CD4-positive, CD25-positive, alpha-beta regulatory T cell (primary cell): ENCODE measurements at regions not wholly inside any gene's neighbourhood (a gene's known extent, or its start where the extent isn't known, plus 50 kb on each side); places are given as distances from the start of the nearest gene placed in this dataset.

Experiments used
- ATAC-seq, 2 donors: fragments of 150-1000 bp; cut with Tn5 transposase; one replicate each; pipeline ENCODE4 v1.10.0; 2021; ENCODE audit warnings: low read depth in 2 of 2, moderate number of reproducible peaks in 2 of 2, moderate library complexity in 1 of 2
- DNase-seq, 3 donors: peaks; one replicate each; pipeline versions ENCODE4 v3.0.0 to v3.0.0-alpha.2; 2012 to 2022; ENCODE audit warnings: mixed read lengths in 1 of 3
- H3K27ac ChIP-seq: one replicate; pipeline ENCODE4 v1.7.0; 2013; ENCODE audit warnings: mild to moderate bottlenecking, low read length; ENCODE audit not compliant: insufficient read depth, poor library complexity, severe bottlenecking
- H3K27me3 ChIP-seq: one replicate; pipeline ENCODE4 v1.7.0; 2013; ENCODE audit warnings: low read length; ENCODE audit not compliant: control insufficient read depth, insufficient read depth
- H3K36me3 ChIP-seq: one replicate; pipeline ENCODE4 v1.7.0; 2013; ENCODE audit warnings: mild to moderate bottlenecking, low read length, moderate library complexity; ENCODE audit not compliant: control insufficient read depth, insufficient read depth
- H3K4me1 ChIP-seq: 2 replicates; pipeline ENCODE4 v1.7.0; 2013; ENCODE audit warnings: mild to moderate bottlenecking, low read length; ENCODE audit not compliant: insufficient read depth, control insufficient read depth, poor library complexity, severe bottlenecking
- H3K4me3 ChIP-seq: one replicate; pipeline ENCODE4 v1.7.0; 2013; ENCODE audit warnings: low read depth, mild to moderate bottlenecking, low read length, moderate library complexity
- H3K9me3 ChIP-seq, 2 experiments: 1 replicate in 1 of 2; 2 replicates in 1 of 2; pipeline ENCODE4 v1.7.0; 2013; ENCODE audit warnings: low read length in 2 of 2, mild to moderate bottlenecking in 1 of 2, moderate library complexity in 1 of 2; ENCODE audit not compliant: control insufficient read depth in 2 of 2
- H3K27ac Mint-ChIP-seq, 3 donors: one replicate each; pipeline ENCODE4 v1.8.0; 2020 to 2022; ENCODE audit warnings: mild to moderate bottlenecking in 3 of 3, mixed read lengths in 3 of 3, moderate library complexity in 2 of 3
- H3K27me3 Mint-ChIP-seq: one replicate; pipeline ENCODE4 v1.8.0; 2022; ENCODE audit warnings: mild to moderate bottlenecking, mixed read lengths
- H3K36me3 Mint-ChIP-seq: one replicate; pipeline ENCODE4 v1.8.0; 2020; ENCODE audit warnings: mixed read lengths
- H3K4me1 Mint-ChIP-seq, 4 donors: one replicate each; pipeline ENCODE4 v1.8.0; 2020 to 2022; ENCODE audit warnings: mixed read lengths in 4 of 4, mild to moderate bottlenecking in 1 of 4
- H3K4me3 Mint-ChIP-seq, 4 donors: one replicate each; pipeline ENCODE4 v1.8.0; 2020 to 2022; ENCODE audit warnings: mild to moderate bottlenecking in 4 of 4, mixed read lengths in 4 of 4, moderate library complexity in 3 of 4
- H3K9me3 Mint-ChIP-seq, 7 donors: one replicate each; pipeline ENCODE4 v1.8.0; 2020 to 2022; ENCODE audit warnings: mixed read lengths in 7 of 7, mild to moderate bottlenecking in 3 of 7, moderate library complexity in 2 of 7

DNA sequence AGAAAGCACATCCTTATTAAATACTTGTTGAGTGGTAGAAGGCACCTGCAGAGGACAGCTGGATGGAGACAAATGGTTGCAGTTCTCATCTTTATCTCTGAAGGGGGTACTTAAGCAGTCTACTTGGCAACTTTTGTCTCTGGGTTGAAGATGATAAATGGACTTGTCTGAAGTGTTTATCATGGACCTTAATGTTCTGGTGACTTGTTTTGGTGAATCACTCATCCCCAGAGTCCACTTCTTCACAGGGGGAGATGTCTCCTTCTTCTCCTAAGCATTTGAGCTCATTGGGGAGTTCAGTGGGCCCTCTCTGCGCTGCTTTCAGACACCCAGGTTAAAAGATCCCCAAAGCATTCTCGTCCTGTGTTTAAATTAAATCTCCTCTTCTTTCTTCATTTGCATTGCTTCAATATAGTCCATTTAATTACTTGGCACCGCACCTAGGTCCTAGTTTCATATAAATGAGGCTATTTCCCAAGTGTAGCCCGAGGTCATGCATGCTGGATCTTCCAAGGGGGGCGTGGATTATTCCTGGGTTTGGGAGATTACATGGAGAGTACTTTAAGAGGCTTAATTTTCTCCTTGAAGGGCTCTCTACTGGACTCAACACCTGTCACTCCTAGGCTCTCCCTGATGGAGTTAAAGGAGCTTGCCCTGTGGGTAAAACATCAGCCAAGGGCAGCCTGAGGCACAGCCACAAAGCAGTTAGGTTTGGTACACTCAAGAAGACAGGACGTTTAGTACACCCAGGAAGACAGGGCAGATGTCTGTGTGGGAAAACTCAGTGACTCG, 239.3 kb upstream of the C2CD4B start:
- Histone ChIP-seq H3K9me3 (peaks cover 3 to 9% of the 10 kb centered on the region in 2 experiments), H3K4me3 (no peak overlapping the region), H3K27ac (no peak overlapping the region), H3K27me3 (peaks cover 13% of the 10 kb centered on the region), H3K4me1 (no peaks in the 10 kb centered on the region), H3K36me3 (no peaks in the 10 kb centered on the region)
- H3K4me3 Mint-ChIP-seq = no peak overlapping the region
- H3K4me1 Mint-ChIP-seq = peaks cover 0 to 7% (median 0%) of the 10 kb centered on the region in 4 donors
- ATAC-seq (no peak), DNase-seq (no peak)
- H3K27ac Mint-ChIP-seq = no peak overlapping the region
- no peaks in the 10 kb centered on the region for H3K36me3 Mint-ChIP-seq
- peaks cover 19% of the 10 kb centered on the region for H3K27me3 Mint-ChIP-seq
- peaks cover 0 to 16% (median 5%) of the 10 kb centered on the region in 7 donors for H3K9me3 Mint-ChIP-seq

DNA sequence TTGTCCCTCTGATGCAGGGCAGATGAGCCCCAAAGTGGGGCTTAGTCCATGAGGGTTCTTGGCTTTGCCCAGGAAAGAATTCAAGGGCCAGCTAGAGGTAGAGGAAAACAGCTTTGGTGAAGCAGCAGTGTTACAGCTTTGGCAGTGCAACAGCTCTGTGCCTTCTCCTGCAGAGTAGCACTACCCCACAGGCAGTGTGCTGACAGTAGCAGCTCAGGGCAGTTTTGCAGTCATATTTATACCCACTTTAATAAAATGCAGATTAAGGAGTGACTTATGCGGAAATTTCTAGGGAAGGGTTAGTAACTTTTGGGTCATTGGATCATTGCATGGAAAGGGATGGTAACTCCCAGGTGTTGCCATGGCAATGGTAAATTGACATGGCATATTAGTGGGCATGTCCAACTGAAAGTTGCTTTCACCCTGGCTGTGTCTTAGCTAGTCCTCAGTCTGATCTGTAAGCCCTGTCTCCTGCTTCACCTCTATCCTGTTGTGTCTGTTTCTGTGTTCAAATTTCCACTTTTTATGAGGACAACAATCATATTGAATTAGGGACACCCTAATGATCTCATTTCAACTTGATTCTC, 241.3 kb upstream of the C2CD4B start:
- Histone ChIP-seq H3K4me3 (no peak overlapping the region), H3K4me1 (no peaks in the 10 kb centered on the region), H3K9me3 (no peaks in the 10 kb centered on the region), H3K27ac (no peak overlapping the region), H3K36me3 (no peaks in the 10 kb centered on the region), H3K27me3 (peaks cover 16% of the 10 kb centered on the region)
- H3K9me3 Mint-ChIP-seq = peaks cover 0 to 5% (median 0%) of the 10 kb centered on the region in 7 donors
- H3K27ac Mint-ChIP-seq = no peak overlapping the region
- DNase-seq (no peak), ATAC-seq (no peak)
- no peak overlapping the region for H3K4me3 Mint-ChIP-seq
- H3K36me3 Mint-ChIP-seq = no peaks in the 10 kb centered on the region
- H3K4me1 Mint-ChIP-seq = peaks cover 0 to 7% (median 0%) of the 10 kb centered on the region in 4 donors
- H3K27me3 Mint-ChIP-seq = peaks cover 20% of the 10 kb centered on the region

DNA sequence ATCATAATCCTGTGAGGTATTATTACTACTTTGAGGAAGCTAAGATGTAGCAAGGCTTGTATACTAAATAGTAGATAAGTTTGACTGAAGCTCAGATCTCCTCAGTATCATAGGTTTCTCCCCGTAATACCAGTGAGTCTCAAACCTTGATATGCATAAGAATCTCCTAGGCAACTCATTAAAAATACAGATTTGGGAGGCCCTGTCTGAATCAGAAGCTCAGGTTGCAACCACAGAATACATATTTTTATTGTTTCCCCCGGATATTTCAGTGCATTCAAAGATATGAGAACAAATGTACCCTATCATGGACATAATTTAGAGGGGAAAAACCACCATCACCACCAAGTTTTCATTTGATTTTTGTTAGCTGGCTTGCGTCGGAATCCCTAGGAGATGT, 242.1 kb upstream of the C2CD4B start:
- Mint-ChIP-seq H3K27me3 (peaks cover 25% of the 10 kb centered on the region), H3K36me3 (no peaks in the 10 kb centered on the region), H3K27ac (no peak overlapping the region), H3K4me1 (peaks cover 0 to 7% (median 0%) of the 10 kb centered on the region in 4 donors), H3K4me3 (no peak overlapping the region), H3K9me3 (peaks cover 0 to 3% (median 0%) of the 10 kb centered on the region in 7 donors)
- Histone ChIP-seq H3K4me1 (no peaks in the 10 kb centered on the region), H3K36me3 (no peaks in the 10 kb centered on the region), H3K27ac (no peak overlapping the region), H3K4me3 (no peak overlapping the region), H3K9me3 (no peaks in the 10 kb centered on the region), H3K27me3 (peaks cover 16% of the 10 kb centered on the region)
- ATAC-seq (no peak), DNase-seq (no peak)

DNA sequence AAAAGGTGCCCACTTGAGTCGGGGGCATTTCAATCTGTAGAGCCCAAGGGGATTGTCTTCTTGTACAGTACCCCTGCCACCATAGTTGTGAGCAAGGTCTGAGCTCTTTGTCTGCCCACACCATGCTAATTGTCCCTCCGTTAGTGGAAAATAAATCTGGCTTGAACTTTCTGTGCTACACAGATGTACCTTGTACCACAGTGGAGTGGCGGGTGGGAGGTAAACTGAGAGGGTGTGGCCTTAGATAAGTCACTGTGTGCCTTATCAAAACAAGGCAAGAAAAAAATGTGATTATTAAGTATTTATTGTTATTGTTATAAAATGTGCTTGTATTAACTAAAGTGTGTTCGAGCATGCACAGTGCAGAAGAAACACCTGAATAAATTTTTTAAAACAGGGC, 242.9 kb upstream of the C2CD4B start:
- DNase-seq (no peak), ATAC-seq (no peak)
- H3K27me3 ChIP-seq = peaks cover 12% of the 10 kb centered on the region
- no peaks in the 10 kb centered on the region for H3K36me3 Mint-ChIP-seq
- no peak overlapping the region for H3K27ac ChIP-seq
- no peak overlapping the region for H3K27ac Mint-ChIP-seq
- no peak overlapping the region for H3K4me3 Mint-ChIP-seq
- H3K9me3 ChIP-seq = no peaks in the 10 kb centered on the region
- no peaks in the 10 kb centered on the region for H3K36me3 ChIP-seq
- H3K4me3 ChIP-seq = no peak overlapping the region
- H3K4me1 ChIP-seq = no peaks in the 10 kb centered on the region
- H3K9me3 Mint-ChIP-seq = peaks cover 0 to 4% (median 0%) of the 10 kb centered on the region in 7 donors
- peaks cover 25% of the 10 kb centered on the region for H3K27me3 Mint-ChIP-seq
- peaks cover 0 to 7% (median 0%) of the 10 kb centered on the region in 4 donors for H3K4me1 Mint-ChIP-seq

DNA sequence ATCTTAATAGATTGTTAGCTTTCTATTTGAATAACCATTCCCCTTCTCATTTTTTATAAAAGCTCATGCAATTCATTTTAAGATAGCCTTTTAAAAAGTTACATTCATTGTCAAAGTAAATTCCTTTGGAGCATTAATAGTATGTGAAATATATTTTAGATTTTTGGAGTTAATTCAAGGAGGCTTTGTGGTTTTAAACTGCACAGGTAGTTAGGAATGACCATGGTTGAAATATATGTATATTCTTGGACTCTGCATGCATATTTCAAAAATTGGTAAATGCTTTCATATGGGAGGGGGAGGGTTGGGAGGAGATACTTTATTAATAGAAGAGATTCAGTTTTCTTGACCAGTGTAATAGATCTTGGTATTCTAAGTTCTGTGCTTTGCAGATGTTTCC, 244.4 kb upstream of the C2CD4B start:
- Histone ChIP-seq H3K36me3 (no peaks in the 10 kb centered on the region), H3K27me3 (peaks cover 5% of the 10 kb centered on the region), H3K4me1 (no peaks in the 10 kb centered on the region), H3K4me3 (no peak overlapping the region), H3K27ac (no peak overlapping the region), H3K9me3 (no peaks in the 10 kb centered on the region)
- Mint-ChIP-seq H3K4me1 (no peaks in the 10 kb centered on the region), H3K27me3 (peaks cover 16% of the 10 kb centered on the region), H3K9me3 (peaks cover 0 to 4% (median 0%) of the 10 kb centered on the region in 7 donors), H3K27ac (no peak overlapping the region), H3K4me3 (no peak overlapping the region), H3K36me3 (no peaks in the 10 kb centered on the region)
- ATAC-seq = no peak
- no peak for DNase-seq

DNA sequence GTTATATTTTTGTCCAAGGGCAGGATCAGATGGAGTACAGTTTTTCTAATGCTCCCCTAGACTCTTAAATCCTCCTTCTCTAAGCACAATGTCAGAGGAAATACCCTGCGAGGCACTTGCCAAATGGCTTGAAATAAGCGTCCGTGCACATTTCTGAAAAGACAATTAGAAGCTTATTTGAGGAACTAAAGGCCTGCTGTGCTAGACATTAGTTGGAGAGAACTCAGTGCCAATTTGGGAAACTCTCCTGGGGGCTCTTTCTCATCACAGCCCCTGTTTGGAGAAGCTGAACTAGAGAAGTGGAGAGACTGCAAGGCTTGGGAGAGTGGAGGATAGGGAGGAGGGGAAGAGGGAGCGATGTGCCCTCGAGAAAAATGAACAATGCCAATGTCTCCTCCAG, 247.6 kb upstream of the C2CD4B start:
- Mint-ChIP-seq H3K27me3 (peaks cover 20% of the 10 kb centered on the region), H3K4me1 (no peaks in the 10 kb centered on the region), H3K4me3 (no peak overlapping the region), H3K36me3 (no peaks in the 10 kb centered on the region), H3K27ac (no peak overlapping the region), H3K9me3 (peaks cover 0 to 4% (median 0%) of the 10 kb centered on the region in 7 donors)
- no peaks in the 10 kb centered on the region for H3K9me3 ChIP-seq
- H3K27ac ChIP-seq = no peak overlapping the region
- DNase-seq (no peak), ATAC-seq (no peak)
- H3K4me3 ChIP-seq = no peak overlapping the region
- no peaks in the 10 kb centered on the region for H3K36me3 ChIP-seq
- H3K27me3 ChIP-seq = peaks cover 3% of the 10 kb centered on the region
- no peaks in the 10 kb centered on the region for H3K4me1 ChIP-seq

DNA sequence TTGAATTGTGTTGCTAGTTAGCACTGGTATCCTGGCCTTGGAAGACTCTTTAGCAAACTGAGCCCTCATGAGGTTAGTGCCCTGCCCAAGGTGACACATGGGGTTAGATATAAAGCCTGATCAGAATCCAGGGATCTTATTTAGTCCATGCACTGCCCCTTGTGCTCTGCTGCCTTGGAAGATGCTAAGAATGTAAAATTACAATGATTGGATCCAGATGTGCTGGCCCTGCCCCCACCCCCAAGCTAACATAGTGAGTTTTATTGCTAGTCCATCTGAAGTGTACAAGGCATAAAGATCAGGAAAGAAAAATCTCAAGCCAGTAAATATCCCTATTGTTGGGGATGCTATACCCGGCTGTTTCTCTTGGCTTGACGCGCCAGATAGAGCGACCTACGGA, 248.1 kb upstream of the C2CD4B start:
- H3K36me3 ChIP-seq = no peaks in the 10 kb centered on the region
- no peak overlapping the region for H3K4me3 Mint-ChIP-seq
- peaks cover 3% of the 10 kb centered on the region for H3K27me3 ChIP-seq
- H3K9me3 ChIP-seq = no peaks in the 10 kb centered on the region
- peaks cover 20% of the 10 kb centered on the region for H3K27me3 Mint-ChIP-seq
- H3K4me3 ChIP-seq = no peak overlapping the region
- no peaks in the 10 kb centered on the region for H3K4me1 Mint-ChIP-seq
- no peak overlapping the region for H3K27ac ChIP-seq
- no peak overlapping the region for H3K27ac Mint-ChIP-seq
- H3K4me1 ChIP-seq = no peaks in the 10 kb centered on the region
- H3K9me3 Mint-ChIP-seq = peaks cover 0 to 4% (median 0%) of the 10 kb centered on the region in 7 donors
- no peak for ATAC-seq
- no peaks in the 10 kb centered on the region for H3K36me3 Mint-ChIP-seq
- no peak for DNase-seq

DNA sequence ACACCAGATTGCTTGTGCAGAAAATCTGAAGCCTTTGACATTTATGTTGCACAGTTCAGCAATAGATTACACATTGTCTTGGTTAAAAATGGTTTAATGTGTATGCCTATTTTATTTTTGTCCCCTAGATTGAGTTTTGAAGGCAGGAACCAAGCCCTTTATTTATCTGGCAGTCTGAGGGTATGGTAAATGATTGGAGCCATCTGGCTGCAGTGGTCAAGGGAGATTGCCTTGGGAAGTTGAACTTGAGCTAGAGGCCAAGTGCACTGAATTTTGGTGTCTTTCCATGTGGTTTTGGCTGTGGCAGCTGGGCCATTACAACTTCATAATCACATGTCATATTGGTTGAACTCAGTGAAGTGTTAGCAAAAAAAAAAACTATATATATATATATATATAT, 248.7 kb upstream of the C2CD4B start:
- Mint-ChIP-seq H3K27ac (no peak overlapping the region), H3K4me3 (no peak overlapping the region), H3K27me3 (peaks cover 20% of the 10 kb centered on the region), H3K4me1 (no peaks in the 10 kb centered on the region), H3K36me3 (no peaks in the 10 kb centered on the region), H3K9me3 (peaks cover 0 to 4% (median 0%) of the 10 kb centered on the region in 7 donors)
- DNase-seq (no peak), ATAC-seq (no peak)
- H3K9me3 ChIP-seq = no peaks in the 10 kb centered on the region
- peaks cover 3% of the 10 kb centered on the region for H3K27me3 ChIP-seq
- H3K4me1 ChIP-seq = no peaks in the 10 kb centered on the region
- no peak overlapping the region for H3K27ac ChIP-seq
- H3K4me3 ChIP-seq = no peak overlapping the region
- H3K36me3 ChIP-seq = no peaks in the 10 kb centered on the region
